CD4-positive, alpha-beta T cell treated with Interleukin-17A for 1 hour (primary cell): ENCODE measurements at regions not wholly inside any gene's neighbourhood (a gene's known extent, or its start where the extent isn't known, plus 50 kb on each side); places are given as distances from the start of the nearest gene placed in this dataset.
"Not testable (repeated sequence)": the region's sequence is repeated elsewhere in the genome, so short reads cannot be mapped to it uniquely, and the experiment has no call there.

Source experiments
- DNase-seq: peaks from one replicate; pipeline ENCODE4 v3.0.0-alpha.2; 2020

- no peak for DNase-seq
Measured at GRCh38 chr19:5290336-5291262, 50.0 kb downstream of the PTPRS start.

GRCh38 chr19:5289060-5289990, 51.3 kb downstream of the PTPRS start:
- DNase-seq: no peak

- no peak for DNase-seq
Measured at GRCh38 chr19:5288347-5288739, 52.3 kb downstream of the PTPRS start.

GRCh38 chr19:5287066-5287465, 53.5 kb downstream of the PTPRS start:
- no peak for DNase-seq

- no peak for DNase-seq
Measured at GRCh38 chr19:5286465-5287029, 54.1 kb downstream of the PTPRS start.

- DNase-seq: no peak
Measured at GRCh38 chr19:5285955-5286354, 54.7 kb downstream of the PTPRS start.

GRCh38 chr19:5285311-5285710, 55.3 kb downstream of the PTPRS start:
- DNase-seq: no peak

- DNase-seq: no peak
Measured at GRCh38 chr19:5282901-5283300, 57.7 kb downstream of the PTPRS start.

GRCh38 chr19:5281588-5281987, 59.0 kb downstream of the PTPRS start:
- DNase-seq: no peak

- not testable (repeated sequence) for DNase-seq
Measured at GRCh38 chr19:5275668-5276067, 64.9 kb downstream of the PTPRS start.

GRCh38 chr19:5273782-5274181, 66.8 kb downstream of the PTPRS start:
- DNase-seq: no peak

GRCh38 chr19:5271145-5271544, 69.5 kb downstream of the PTPRS start:
- DNase-seq: no peak

GRCh38 chr19:5269926-5270325, 70.7 kb downstream of the PTPRS start:
- no peak for DNase-seq

- no peak for DNase-seq
Measured at GRCh38 chr19:5269279-5269678, 71.3 kb downstream of the PTPRS start.

- no peak for DNase-seq
Measured at GRCh38 chr19:5268801-5269200, 71.8 kb downstream of the PTPRS start.

- no peak for DNase-seq
Measured at GRCh38 chr19:5265260-5265659, 75.4 kb downstream of the PTPRS start.

GRCh38 chr19:5264453-5264852, 76.2 kb downstream of the PTPRS start:
- no peak for DNase-seq

GRCh38 chr19:5263615-5264014, 77.0 kb downstream of the PTPRS start:
- no peak for DNase-seq

- DNase-seq: no peak
Measured at GRCh38 chr19:5262721-5263120, 77.9 kb downstream of the PTPRS start.

- no peak for DNase-seq
Measured at GRCh38 chr19:5261156-5261890, 79.3 kb downstream of the PTPRS start.

- no peak for DNase-seq
Measured at GRCh38 chr19:5260381-5260967, 80.1 kb downstream of the PTPRS start.

GRCh38 chr19:5259750-5260149, 80.9 kb downstream of the PTPRS start:
- DNase-seq: no peak
